Calu3 (cell line): ENCODE measurements at regions not wholly inside any gene's neighbourhood (a gene's known extent, or its start where the extent isn't known, plus 50 kb on each side); places are given as distances from the start of the nearest gene placed in this dataset.

Source experiments
- BruUV-seq: library from RNA; stranded (reverse); fragments of 400-500 nt; replicated peaks from 2 replicates; lab custom pipeline; 2021; lab: Mats Ljungman, UMichigan
- CTCF ChIA-PET: fragments of 300-600 bp; sonication (Branson Sonifier 250); formaldehyde crosslinking; loops from one replicate; lab custom pipeline; 2022; ENCODE audit warnings: antibody characterized with exemption; lab: Charles Lee
- DNase-seq: peaks from one replicate; pipeline ENCODE4 v3.0.0; 2022
- H3K27ac Mint-ChIP-seq: one replicate; pipeline ENCODE4 v1.8.0; 2022; ENCODE audit warnings: mixed read lengths; ENCODE audit not compliant: unreplicated experiment
- H3K27me3 Mint-ChIP-seq: one replicate; pipeline ENCODE4 v1.8.0; 2022; ENCODE audit warnings: mixed read lengths; ENCODE audit not compliant: unreplicated experiment
- H3K36me3 Mint-ChIP-seq: one replicate; pipeline ENCODE4 v1.8.0; 2022; ENCODE audit warnings: mild to moderate bottlenecking, moderate library complexity, mixed read lengths; ENCODE audit not compliant: insufficient read depth, unreplicated experiment
- H3K4me1 Mint-ChIP-seq: one replicate; pipeline ENCODE4 v1.8.0; 2022; ENCODE audit warnings: mild to moderate bottlenecking, low read depth, mixed read lengths; ENCODE audit not compliant: unreplicated experiment
- H3K4me3 Mint-ChIP-seq: one replicate; pipeline ENCODE4 v1.8.0; 2022; ENCODE audit warnings: mild to moderate bottlenecking, low read depth, moderate library complexity, mixed read lengths; ENCODE audit not compliant: unreplicated experiment
- H3K9me3 Mint-ChIP-seq: one replicate; pipeline ENCODE4 v1.8.0; 2022; ENCODE audit warnings: low read depth, mixed read lengths; ENCODE audit not compliant: unreplicated experiment
- intact Hi-C: fragments of 100-400 bp; cut with micrococcal nuclease; formaldehyde crosslinking; loops from one replicate; pipeline ENCODE4 v1.10.0; 2022; ENCODE audit not compliant: unreplicated experiment
- TF ChIP-seq, protein P1 (sequence below): fragments of 200-600 bp; IDR thresholded peaks from one replicate; pipeline ENCODE4 v1.8.0; 2022; ENCODE audit warnings: antibody characterized with exemption; ENCODE audit not compliant: unreplicated experiment

DNA sequence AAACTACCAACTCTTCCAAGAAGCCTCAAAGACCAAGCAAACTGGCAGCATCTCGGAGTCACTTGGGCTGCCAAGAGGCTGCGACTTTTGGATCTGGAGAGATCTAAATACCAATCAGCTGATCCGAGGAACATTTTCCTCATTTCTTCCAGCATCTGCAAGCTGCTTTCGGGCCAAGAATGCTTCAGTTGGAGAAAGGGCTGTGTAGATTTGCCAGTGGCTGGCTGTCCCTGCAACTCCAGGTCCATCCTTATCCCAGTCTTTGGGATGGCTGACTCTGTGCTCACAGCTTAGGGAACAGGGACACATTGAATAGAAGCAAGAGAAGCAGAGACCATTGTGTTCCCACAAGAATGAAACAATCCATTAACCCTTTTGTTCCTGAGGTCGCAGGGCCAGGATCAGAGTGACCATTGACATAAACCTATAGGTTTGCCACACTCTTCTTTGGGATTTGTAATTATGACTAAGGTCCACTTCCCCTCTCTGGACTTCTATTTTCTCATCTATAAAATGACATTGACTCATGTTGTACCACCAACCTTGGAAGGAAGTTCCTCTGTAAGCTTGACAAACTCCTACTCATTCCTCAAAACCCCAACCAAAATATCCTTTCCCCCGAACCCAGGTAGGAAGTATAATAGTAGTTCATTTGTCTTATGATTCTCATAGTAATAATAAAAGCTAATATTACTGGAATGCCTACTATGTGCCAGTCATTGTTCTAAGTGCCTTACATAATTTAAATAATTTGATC lies 340.8 kb downstream of the MN1 start:
- CTCF ChIA-PET, result no interaction called here
- intact Hi-C loops, result no loop called here
- TF ChIP-seq, protein P1, sequence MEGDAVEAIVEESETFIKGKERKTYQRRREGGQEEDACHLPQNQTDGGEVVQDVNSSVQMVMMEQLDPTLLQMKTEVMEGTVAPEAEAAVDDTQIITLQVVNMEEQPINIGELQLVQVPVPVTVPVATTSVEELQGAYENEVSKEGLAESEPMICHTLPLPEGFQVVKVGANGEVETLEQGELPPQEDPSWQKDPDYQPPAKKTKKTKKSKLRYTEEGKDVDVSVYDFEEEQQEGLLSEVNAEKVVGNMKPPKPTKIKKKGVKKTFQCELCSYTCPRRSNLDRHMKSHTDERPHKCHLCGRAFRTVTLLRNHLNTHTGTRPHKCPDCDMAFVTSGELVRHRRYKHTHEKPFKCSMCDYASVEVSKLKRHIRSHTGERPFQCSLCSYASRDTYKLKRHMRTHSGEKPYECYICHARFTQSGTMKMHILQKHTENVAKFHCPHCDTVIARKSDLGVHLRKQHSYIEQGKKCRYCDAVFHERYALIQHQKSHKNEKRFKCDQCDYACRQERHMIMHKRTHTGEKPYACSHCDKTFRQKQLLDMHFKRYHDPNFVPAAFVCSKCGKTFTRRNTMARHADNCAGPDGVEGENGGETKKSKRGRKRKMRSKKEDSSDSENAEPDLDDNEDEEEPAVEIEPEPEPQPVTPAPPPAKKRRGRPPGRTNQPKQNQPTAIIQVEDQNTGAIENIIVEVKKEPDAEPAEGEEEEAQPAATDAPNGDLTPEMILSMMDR, result no peak
- no peaks in the 10 kb centered on the region for H3K36me3 Mint-ChIP-seq
- peaks cover 45% of the 10 kb centered on the region for H3K4me1 Mint-ChIP-seq
- H3K4me3 Mint-ChIP-seq, result no peak overlapping the region
- H3K27me3 Mint-ChIP-seq, result no peaks in the 10 kb centered on the region
- no peaks in the 10 kb centered on the region for H3K9me3 Mint-ChIP-seq
- DNase-seq, result no peak
- H3K27ac Mint-ChIP-seq, result no peak overlapping the region
- BruUV-seq, result no TSS peak

GRCh38 chr22:27461470-27461869 lies 340.1 kb downstream of the MN1 start:
- no peak overlapping the region for H3K4me3 Mint-ChIP-seq

DNA sequence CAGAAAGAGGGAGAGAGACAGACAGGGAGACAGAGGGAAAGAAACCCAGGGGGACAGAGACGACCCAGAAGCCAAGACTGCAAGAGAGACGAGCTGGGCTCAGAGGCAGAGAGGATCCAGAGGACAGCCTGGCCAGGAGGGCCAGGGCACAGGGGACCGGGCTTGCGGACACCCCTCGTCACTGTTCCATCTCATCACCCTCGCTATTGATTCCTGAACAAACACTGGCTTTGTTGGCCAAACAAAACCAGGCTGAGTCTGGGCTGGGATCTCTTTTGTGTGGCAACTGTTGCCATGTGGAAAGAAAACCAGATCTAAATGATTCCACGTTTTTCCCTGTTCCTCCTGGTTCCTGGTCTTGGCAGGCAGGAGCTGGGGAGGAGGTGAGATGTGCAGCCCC lies 339.4 kb downstream of the MN1 start:
- TF ChIP-seq, protein P1, result no peak
- intact Hi-C loops, result no loop called here
- CTCF ChIA-PET, result interaction anchor here (0.7 kb wide), 1 partner anchor 1543 kb away, joined by 3 read pairs; no protein-coding TSS in a partner anchor
- H3K27ac Mint-ChIP-seq, result peak overlapping the region; percentile 1
- no peaks in the 10 kb centered on the region for H3K27me3 Mint-ChIP-seq
- H3K36me3 Mint-ChIP-seq, result no peaks in the 10 kb centered on the region
- no peaks in the 10 kb centered on the region for H3K9me3 Mint-ChIP-seq
- no TSS peak for BruUV-seq
- peaks cover 39% of the 10 kb centered on the region for H3K4me1 Mint-ChIP-seq
- H3K4me3 Mint-ChIP-seq, result no peak overlapping the region
- peak; percentile 33 for DNase-seq

More at GRCh38 chr22:27461470-27461869, 340.1 kb downstream of the MN1 start:
- Mint-ChIP-seq H3K4me1 (peaks cover 45% of the 10 kb centered on the region), H3K36me3 (no peaks in the 10 kb centered on the region), H3K9me3 (no peaks in the 10 kb centered on the region), H3K27ac (peak overlapping the region; percentile 1), H3K27me3 (no peaks in the 10 kb centered on the region)
- DNase-seq, result peak; percentile 57
- no TSS peak for BruUV-seq
- intact Hi-C loops, result no loop called here
- CTCF ChIA-PET, result interaction anchor here (0.6 kb wide), 2 partner anchors 13 to 719 kb away, joined by 3 to 4 read pairs; no protein-coding TSS in a partner anchor
- TF ChIP-seq, protein P1, result no peak

DNA sequence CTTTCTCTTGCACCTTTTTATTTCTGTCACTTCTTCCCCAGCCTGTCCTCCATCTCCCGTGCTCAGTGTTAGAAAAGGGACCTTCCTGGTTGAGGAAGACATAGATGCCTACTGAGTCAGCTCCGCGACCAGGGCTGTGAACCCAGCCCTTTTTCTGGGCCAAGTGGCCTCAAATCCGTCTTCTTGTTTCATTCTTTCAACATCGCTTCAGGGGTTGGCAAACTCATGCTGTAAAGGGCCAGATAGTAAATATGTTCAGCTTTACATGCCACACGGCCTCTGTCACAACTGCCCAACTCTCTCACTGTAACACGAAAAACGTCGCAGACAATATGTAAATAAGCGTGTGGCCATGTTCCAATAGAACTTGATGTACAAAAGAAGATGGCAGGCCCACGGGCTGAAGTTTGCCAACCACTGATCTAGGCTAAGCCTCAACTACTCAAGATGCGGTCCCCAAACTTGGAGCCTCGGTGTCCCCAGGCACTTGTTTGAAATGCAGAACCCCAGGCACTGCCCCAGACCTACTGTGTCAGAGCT lies 338.4 kb downstream of the MN1 start:
- BruUV-seq, result no TSS peak
- TF ChIP-seq, protein P1, result no peak
- CTCF ChIA-PET, result no interaction called here
- Mint-ChIP-seq H3K27me3 (no peaks in the 10 kb centered on the region), H3K36me3 (no peaks in the 10 kb centered on the region), H3K27ac (no peak overlapping the region), H3K4me3 (no peak overlapping the region), H3K4me1 (peaks cover 38% of the 10 kb centered on the region), H3K9me3 (no peaks in the 10 kb centered on the region)
- DNase-seq, result no peak
- intact Hi-C loops, result no loop called here
